SHP77 treated with DMSO at 0.1 percent for 48 hours (cell line): ENCODE measurements at regions not wholly inside any gene's neighbourhood (a gene's known extent, or its start where the extent isn't known, plus 50 kb on each side); places are given as distances from the start of the nearest gene placed in this dataset.
"Not testable (repeated sequence)": the region's sequence is repeated elsewhere in the genome, so short reads cannot be mapped to it uniquely, and the experiment has no call there.

Experiments
- DNase-seq: peaks from one replicate; lab custom pipeline; 2025; lab: John Stamatoyannopoulos, UW

- no peak for DNase-seq
Observed at GRCh38 chr14:86790408-86791364, 1202.3 kb downstream of the GALC start.

- no peak for DNase-seq
Observed at GRCh38 chr14:86788224-86788623, 1204.8 kb downstream of the GALC start.

GRCh38 chr14:86787717-86788116, 1205.3 kb downstream of the GALC start:
- no peak for DNase-seq

GRCh38 chr14:86782092-86782580, 1210.8 kb downstream of the GALC start:
- DNase-seq, result no peak

GRCh38 chr14:86780876-86781510, 1212.0 kb downstream of the GALC start:
- DNase-seq, result no peak

- DNase-seq, result no peak
Observed at GRCh38 chr14:86780461-86780860, 1212.5 kb downstream of the GALC start.

- no peak for DNase-seq
Observed at GRCh38 chr14:86779416-86779815, 1213.6 kb downstream of the GALC start.

GRCh38 chr14:86777963-86778602, 1214.9 kb downstream of the GALC start:
- DNase-seq, result no peak

GRCh38 chr14:86775896-86776295, 1217.1 kb downstream of the GALC start:
- DNase-seq, result not testable (repeated sequence)

GRCh38 chr14:86774916-86775315, 1218.1 kb downstream of the GALC start:
- DNase-seq, result no peak

- no peak for DNase-seq
Observed at GRCh38 chr14:86772075-86772474, 1220.9 kb downstream of the GALC start.

- DNase-seq, result no peak
Observed at GRCh38 chr14:86770186-86770585, 1222.8 kb downstream of the GALC start.

- DNase-seq, result no peak
Observed at GRCh38 chr14:86766469-86766868, 1226.5 kb downstream of the GALC start.

- no peak for DNase-seq
Observed at GRCh38 chr14:86761611-86762010, 1231.4 kb downstream of the GALC start.

- no peak for DNase-seq
Observed at GRCh38 chr14:86756521-86757190, 1226.7 kb downstream of the FLRT2 start.

- DNase-seq, result not testable (repeated sequence)
Observed at GRCh38 chr14:86750488-86750887, 1220.5 kb downstream of the FLRT2 start.

- DNase-seq, result no peak
Observed at GRCh38 chr14:86739761-86740160, 1209.8 kb downstream of the FLRT2 start.

GRCh38 chr14:86731427-86731826, 1201.5 kb downstream of the FLRT2 start:
- not testable (repeated sequence) for DNase-seq

GRCh38 chr14:86723254-86723624, 1193.3 kb downstream of the FLRT2 start:
- DNase-seq, result no peak

GRCh38 chr14:86722612-86723253, 1192.8 kb downstream of the FLRT2 start:
- no peak for DNase-seq

- DNase-seq, result no peak
Observed at GRCh38 chr14:86714575-86714974, 1184.6 kb downstream of the FLRT2 start.

- DNase-seq, result no peak
Observed at GRCh38 chr14:86714153-86714552, 1184.2 kb downstream of the FLRT2 start.
